ENCODE measurements at regions not wholly inside any gene's neighbourhood (a gene's known extent, or its start where the extent isn't known, plus 50 kb on each side); places are given as distances from the start of the nearest gene placed in this dataset.

DNA sequence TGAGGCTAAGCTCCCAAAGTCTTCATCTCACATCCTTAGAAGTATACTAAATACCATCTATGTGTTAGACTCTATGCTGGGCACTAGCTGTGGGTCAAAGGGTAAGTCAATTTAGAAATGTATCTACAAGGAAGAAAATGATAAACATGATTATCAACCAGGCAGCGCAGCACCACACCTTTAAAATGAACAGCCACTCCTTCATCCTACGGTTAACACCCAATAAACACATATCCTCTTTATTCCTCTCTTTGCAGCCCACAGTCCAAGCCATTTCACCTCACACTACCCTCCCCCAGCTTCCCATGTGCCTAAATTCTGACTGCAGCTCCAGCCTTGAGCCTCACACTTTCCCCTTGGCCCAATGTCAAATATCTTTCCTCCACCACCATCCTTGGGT, 362.6 kb downstream of the FGFR2 start:
- no peaks in the 10 kb centered on the region for H3K27me3 ChIP-seq
- 41 to 71% (median 47%) methylated on average over 2 of the region's 2 CpGs for WGBS, 5 donors
- TF ChIP-seq EP300 (IDR thresholded peaks at IDR 0.05) (no peak), POLR2AphosphoS5 (IDR thresholded peaks at IDR 0.05) (peak in 2 of 3 donors; percentile 12 to 36)
- intact Hi-C loops (cut with DNase I; ENCODE audit: low total_unique reads): no loop called here
- peak in 1 of 2 donors; percentile 29 for DNase-seq
- H3K4me3 ChIP-seq: no peak overlapping the region
- peak overlapping the region in 3 of 5 donors; percentile 61 to 66 (median 64) for H3K27ac ChIP-seq
- no peaks in the 10 kb centered on the region for H3K36me3 ChIP-seq
- no peaks in the 10 kb centered on the region for H3K4me1 ChIP-seq
- H3K9me3 ChIP-seq: peaks cover 0 to 18% (median 10%) of the 10 kb centered on the region in 4 donors

GRCh38 chr10:121236621-121237020, 361.6 kb downstream of the FGFR2 start:
- no peak for DNase-seq
- Histone ChIP-seq H3K4me1 (no peaks in the 10 kb centered on the region), H3K27me3 (no peaks in the 10 kb centered on the region), H3K9me3 (peaks cover 0 to 18% (median 10%) of the 10 kb centered on the region in 4 donors), H3K4me3 (no peak overlapping the region), H3K27ac (peak overlapping the region in 3 of 5 donors; percentile 35 to 66 (median 64)), H3K36me3 (no peaks in the 10 kb centered on the region)
- no peak for TF ChIP-seq EP300 (IDR thresholded peaks at IDR 0.05)
- no peak for TF ChIP-seq POLR2AphosphoS5 (IDR thresholded peaks at IDR 0.05)
- no peak for TF ChIP-seq CTCF (IDR thresholded peaks at IDR 0.05)
- TF ChIP-seq POLR2A (IDR thresholded peaks at IDR 0.05): no peak
- intact Hi-C loops (cut with DNase I; ENCODE audit: low total_unique reads): no loop called here
- 51 to 84% (median 78%) methylated on average over 4 of the region's 4 CpGs for WGBS, 5 donors

DNA sequence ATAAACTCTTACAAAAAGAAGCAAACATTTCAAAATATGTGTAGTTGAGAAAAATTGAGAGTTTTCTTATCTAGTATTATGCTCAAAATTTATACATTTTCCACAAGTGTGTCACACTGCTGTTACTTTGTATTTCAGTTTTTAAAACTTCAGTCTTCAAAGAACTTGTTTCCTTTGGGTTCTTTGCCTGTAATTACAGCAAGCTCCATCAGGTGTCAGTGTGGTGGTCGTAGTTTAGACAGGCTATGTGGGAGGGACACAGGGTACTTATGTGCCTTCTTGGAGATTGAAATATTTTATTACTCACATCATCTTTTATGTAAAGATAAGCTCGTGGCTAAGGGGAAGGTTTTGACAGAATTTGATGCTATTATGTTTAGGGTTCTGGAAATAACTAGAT, 360.5 kb downstream of the FGFR2 start:
- peaks cover 0 to 18% (median 10%) of the 10 kb centered on the region in 4 donors for H3K9me3 ChIP-seq
- no peak overlapping the region for H3K27ac ChIP-seq
- WGBS, 5 donors: 80 to 89% (median 82%) methylated on average over 2 of the region's 2 CpGs
- no peaks in the 10 kb centered on the region for H3K27me3 ChIP-seq
- no peak overlapping the region for H3K4me3 ChIP-seq
- no peaks in the 10 kb centered on the region for H3K36me3 ChIP-seq
- TF ChIP-seq POLR2AphosphoS5 (IDR thresholded peaks at IDR 0.05) (no peak), CTCF (IDR thresholded peaks at IDR 0.05) (no peak), POLR2A (IDR thresholded peaks at IDR 0.05) (no peak), EP300 (IDR thresholded peaks at IDR 0.05) (no peak)
- no peak for DNase-seq
- intact Hi-C loops (cut with DNase I; ENCODE audit: low total_unique reads): no loop called here
- H3K4me1 ChIP-seq: no peaks in the 10 kb centered on the region

GRCh38 chr10:121240011-121240410, 358.2 kb downstream of the FGFR2 start:
- no peaks in the 10 kb centered on the region for H3K27me3 ChIP-seq
- H3K36me3 ChIP-seq: no peaks in the 10 kb centered on the region
- peaks cover 0 to 18% (median 10%) of the 10 kb centered on the region in 4 donors for H3K9me3 ChIP-seq
- TF ChIP-seq POLR2AphosphoS5 (IDR thresholded peaks at IDR 0.05): peak in 1 of 3 donors; percentile 20
- TF ChIP-seq POLR2A (IDR thresholded peaks at IDR 0.05): no peak
- H3K27ac ChIP-seq: peak overlapping the region in 3 of 5 donors; percentile 40 to 64 (median 44)
- H3K4me3 ChIP-seq: no peak overlapping the region
- 56 to 71% (median 61%) methylated on average over 4 of the region's 4 CpGs for WGBS, 5 donors
- DNase-seq: peak; percentile 52 to 67
- peaks cover 0 to 3% (median 0%) of the 10 kb centered on the region in 4 donors for H3K4me1 ChIP-seq
- intact Hi-C loops (cut with DNase I; ENCODE audit: low total_unique reads): no loop called here

- peaks cover 0 to 3% (median 0%) of the 10 kb centered on the region in 4 donors for H3K4me1 ChIP-seq
- H3K27ac ChIP-seq: peak overlapping the region in 3 of 5 donors; percentile 40 to 44 (median 42)
- DNase-seq: no peak
- whole genome bisulfite sequencing, 5 donors: 72 to 81% (median 77%) methylated on average over 2 of the region's 2 CpGs
- intact Hi-C loops (cut with DNase I; ENCODE audit: low total_unique reads): no loop called here
- no peaks in the 10 kb centered on the region for H3K27me3 ChIP-seq
- TF ChIP-seq POLR2A (IDR thresholded peaks at IDR 0.05): no peak
- TF ChIP-seq CTCF (IDR thresholded peaks at IDR 0.05): no peak
- no peak for TF ChIP-seq POLR2AphosphoS5 (IDR thresholded peaks at IDR 0.05)
- TF ChIP-seq EP300 (IDR thresholded peaks at IDR 0.05): no peak
- no peaks in the 10 kb centered on the region for H3K36me3 ChIP-seq
- peaks cover 0 to 18% (median 10%) of the 10 kb centered on the region in 4 donors for H3K9me3 ChIP-seq
- H3K4me3 ChIP-seq: no peak overlapping the region
Measured at GRCh38 chr10:121240556-121240955, 357.7 kb downstream of the FGFR2 start.

Data from stomach (tissue), 8 donors.